ENCODE measurements at regions not wholly inside any gene's neighbourhood (a gene's known extent, or its start where the extent isn't known, plus 50 kb on each side); places are given as distances from the start of the nearest gene placed in this dataset.
A peak's percentile ranks its signal among the peaks of the same experiment; 100 is the strongest.

DNA sequence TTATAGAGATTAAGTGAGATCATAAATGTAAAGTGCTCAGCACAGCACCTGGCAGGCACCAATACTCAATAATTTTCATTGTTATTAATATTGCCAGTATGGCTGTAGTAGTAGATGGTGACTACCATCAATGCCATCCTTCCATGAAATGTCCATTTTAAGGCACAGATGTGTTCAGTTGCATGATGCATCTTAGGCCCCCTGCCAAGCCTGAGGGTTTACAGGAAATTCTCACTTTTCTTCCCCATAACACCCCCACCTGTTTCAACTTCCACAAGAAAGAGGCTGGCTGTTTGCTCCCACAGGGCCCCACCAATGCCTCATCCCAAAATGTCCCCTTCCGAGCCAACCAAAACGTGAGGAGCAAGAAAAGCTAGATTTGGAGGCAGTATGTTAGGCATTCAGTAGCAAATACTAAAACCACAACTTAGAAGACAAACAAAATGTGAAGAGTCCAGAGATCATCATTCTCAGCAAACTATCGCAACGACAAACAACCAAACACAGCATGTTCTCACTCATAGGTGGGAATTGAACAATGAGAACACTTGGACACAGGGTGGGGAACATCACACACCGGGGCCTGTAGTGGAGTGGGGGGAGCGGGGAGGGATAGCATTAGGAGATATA is 110.6 kb upstream of the NHSL1 start:
- Mint-ChIP-seq H3K36me3 (peaks cover 2% of the 10 kb centered on the region), H3K27me3 (ENCODE audit: low read depth) (no peaks in the 10 kb centered on the region), H3K4me1 (peaks cover 12% of the 10 kb centered on the region), H3K9me3 (peaks cover 1% of the 10 kb centered on the region), H3K27ac (peak overlapping the region; percentile 79), H3K4me3 (no peak overlapping the region)
- ATAC-seq, result no peak
- DNase-seq (ENCODE audit: low spot score), result no peak
- CTCF ChIA-PET, result interaction anchor here (0.6 kb wide), 2 partner anchors 20 to 47 kb away, joined by 3 to 4 read pairs; no protein-coding TSS in a partner anchor
- TF ChIP-seq SMAD4 (CRISPR knock-in tag; IDR thresholded peaks at IDR 0.05) (no peak), ZNF317 (CRISPR knock-in tag; IDR thresholded peaks at IDR 0.05; ENCODE audit: borderline replicate concordance, low read depth) (no peak), ZNF396 (CRISPR knock-in tag; IDR thresholded peaks at IDR 0.05; ENCODE audit: borderline replicate concordance) (no peak)
- TF ChIP-seq, protein P1, sequence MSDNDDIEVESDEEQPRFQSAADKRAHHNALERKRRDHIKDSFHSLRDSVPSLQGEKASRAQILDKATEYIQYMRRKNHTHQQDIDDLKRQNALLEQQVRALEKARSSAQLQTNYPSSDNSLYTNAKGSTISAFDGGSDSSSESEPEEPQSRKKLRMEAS (CRISPR knock-in tag; IDR thresholded peaks at IDR 0.05), result no peak
- TF ChIP-seq, protein P2, sequence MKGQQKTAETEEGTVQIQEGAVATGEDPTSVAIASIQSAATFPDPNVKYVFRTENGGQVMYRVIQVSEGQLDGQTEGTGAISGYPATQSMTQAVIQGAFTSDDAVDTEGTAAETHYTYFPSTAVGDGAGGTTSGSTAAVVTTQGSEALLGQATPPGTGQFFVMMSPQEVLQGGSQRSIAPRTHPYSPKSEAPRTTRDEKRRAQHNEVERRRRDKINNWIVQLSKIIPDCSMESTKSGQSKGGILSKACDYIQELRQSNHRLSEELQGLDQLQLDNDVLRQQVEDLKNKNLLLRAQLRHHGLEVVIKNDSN (CRISPR knock-in tag; IDR thresholded peaks at IDR 0.05), result no peak
- POLR2A ChIA-PET, result no interaction called here

DNA sequence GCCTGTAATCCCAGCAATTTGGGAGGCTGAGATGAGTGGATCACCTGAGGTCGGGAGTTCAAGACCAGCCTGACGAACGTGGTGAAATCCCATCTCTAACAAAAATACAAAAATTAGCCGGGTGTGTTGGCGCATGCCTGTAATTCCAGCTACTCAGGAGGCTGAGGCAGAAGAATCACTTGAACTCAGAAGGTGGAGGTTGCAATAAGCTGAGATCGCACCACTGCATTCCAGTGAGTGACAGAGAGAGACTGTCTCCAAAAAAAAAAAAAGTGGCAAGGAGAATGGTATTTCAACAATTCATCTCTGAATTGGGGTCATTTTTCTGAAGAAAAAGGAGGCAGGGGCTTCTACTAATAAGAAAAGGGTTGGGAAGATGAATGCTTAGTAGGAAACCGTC is 111.5 kb upstream of the NHSL1 start:
- H3K36me3 Mint-ChIP-seq, result peaks cover 7% of the 10 kb centered on the region
- no peak for TF ChIP-seq HMGA2 (CRISPR knock-in tag; IDR thresholded peaks at IDR 0.05)
- no peak overlapping the region for H3K4me3 Mint-ChIP-seq
- ATAC-seq (no peak), DNase-seq (ENCODE audit: low spot score) (no peak)
- H3K4me1 Mint-ChIP-seq, result peaks cover 12% of the 10 kb centered on the region
- H3K9me3 Mint-ChIP-seq, result peaks cover 7% of the 10 kb centered on the region
- H3K27ac Mint-ChIP-seq, result no peak overlapping the region
- CTCF ChIA-PET, result no interaction called here
- POLR2A ChIA-PET, result interaction anchor here (0.6 kb wide), 1 partner anchor 227 kb away, joined by 4 read pairs; no protein-coding TSS in a partner anchor
- H3K27me3 Mint-ChIP-seq (ENCODE audit: low read depth), result no peaks in the 10 kb centered on the region

DNA sequence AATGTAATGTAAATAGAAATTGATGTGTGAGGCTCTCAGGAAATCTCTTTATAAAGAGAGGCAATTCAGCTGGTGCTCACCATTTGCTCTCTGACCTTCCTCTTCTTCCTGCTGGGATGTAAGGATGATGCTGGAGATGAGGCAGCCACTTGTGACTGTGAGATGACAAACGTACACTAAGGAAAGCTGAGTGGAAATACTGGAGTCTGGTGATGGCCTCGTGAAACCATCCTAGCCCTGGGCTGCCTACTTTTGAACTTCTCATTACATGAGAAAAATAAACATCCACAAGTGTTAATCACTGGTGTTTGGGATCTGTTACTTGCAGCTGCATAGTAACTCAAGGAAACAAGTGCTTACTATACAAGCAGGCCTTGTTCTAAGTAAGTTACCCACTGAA is 114.9 kb upstream of the NHSL1 start:
- Mint-ChIP-seq H3K4me1 (peaks cover 10% of the 10 kb centered on the region), H3K27me3 (ENCODE audit: low read depth) (no peaks in the 10 kb centered on the region), H3K9me3 (peaks cover 9% of the 10 kb centered on the region), H3K4me3 (no peak overlapping the region), H3K36me3 (peaks cover 7% of the 10 kb centered on the region), H3K27ac (peak overlapping the region; percentile 47; the same call in 1 of the 2 replicates)
- DNase-seq (ENCODE audit: low spot score) (no peak), ATAC-seq (no peak)
- POLR2A ChIA-PET, result no interaction called here
- CTCF ChIA-PET, result no interaction called here
- TF ChIP-seq, protein P3, sequence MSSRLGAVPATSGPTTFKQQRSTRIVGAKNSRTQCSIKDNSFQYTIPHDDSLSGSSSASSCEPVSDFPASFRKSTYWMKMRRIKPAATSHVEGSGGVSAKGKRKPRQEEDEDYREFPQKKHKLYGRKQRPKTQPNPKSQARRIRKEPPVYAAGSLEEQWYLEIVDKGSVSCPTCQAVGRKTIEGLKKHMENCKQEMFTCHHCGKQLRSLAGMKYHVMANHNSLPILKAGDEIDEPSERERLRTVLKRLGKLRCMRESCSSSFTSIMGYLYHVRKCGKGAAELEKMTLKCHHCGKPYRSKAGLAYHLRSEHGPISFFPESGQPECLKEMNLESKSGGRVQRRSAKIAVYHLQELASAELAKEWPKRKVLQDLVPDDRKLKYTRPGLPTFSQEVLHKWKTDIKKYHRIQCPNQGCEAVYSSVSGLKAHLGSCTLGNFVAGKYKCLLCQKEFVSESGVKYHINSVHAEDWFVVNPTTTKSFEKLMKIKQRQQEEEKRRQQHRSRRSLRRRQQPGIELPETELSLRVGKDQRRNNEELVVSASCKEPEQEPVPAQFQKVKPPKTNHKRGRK (CRISPR knock-in tag; IDR thresholded peaks at IDR 0.05; ENCODE audit: borderline replicate concordance), result no peak
- no peak for TF ChIP-seq ATF1 (CRISPR knock-in tag; IDR thresholded peaks at IDR 0.05)
- TF ChIP-seq, protein P4, sequence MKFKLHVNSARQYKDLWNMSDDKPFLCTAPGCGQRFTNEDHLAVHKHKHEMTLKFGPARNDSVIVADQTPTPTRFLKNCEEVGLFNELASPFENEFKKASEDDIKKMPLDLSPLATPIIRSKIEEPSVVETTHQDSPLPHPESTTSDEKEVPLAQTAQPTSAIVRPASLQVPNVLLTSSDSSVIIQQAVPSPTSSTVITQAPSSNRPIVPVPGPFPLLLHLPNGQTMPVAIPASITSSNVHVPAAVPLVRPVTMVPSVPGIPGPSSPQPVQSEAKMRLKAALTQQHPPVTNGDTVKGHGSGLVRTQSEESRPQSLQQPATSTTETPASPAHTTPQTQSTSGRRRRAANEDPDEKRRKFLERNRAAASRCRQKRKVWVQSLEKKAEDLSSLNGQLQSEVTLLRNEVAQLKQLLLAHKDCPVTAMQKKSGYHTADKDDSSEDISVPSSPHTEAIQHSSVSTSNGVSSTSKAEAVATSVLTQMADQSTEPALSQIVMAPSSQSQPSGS (CRISPR knock-in tag; IDR thresholded peaks at IDR 0.05; ENCODE audit: borderline replicate concordance, low read depth), result no peak
- no peak for TF ChIP-seq ZNF121 (CRISPR knock-in tag; IDR thresholded peaks at IDR 0.05)
- no peak for TF ChIP-seq NR2C2 (CRISPR knock-in tag; IDR thresholded peaks at IDR 0.05)
- TF ChIP-seq TCF7 (CRISPR knock-in tag; IDR thresholded peaks at IDR 0.05; ENCODE audit: low read depth), result no peak
- TF ChIP-seq, protein P5, sequence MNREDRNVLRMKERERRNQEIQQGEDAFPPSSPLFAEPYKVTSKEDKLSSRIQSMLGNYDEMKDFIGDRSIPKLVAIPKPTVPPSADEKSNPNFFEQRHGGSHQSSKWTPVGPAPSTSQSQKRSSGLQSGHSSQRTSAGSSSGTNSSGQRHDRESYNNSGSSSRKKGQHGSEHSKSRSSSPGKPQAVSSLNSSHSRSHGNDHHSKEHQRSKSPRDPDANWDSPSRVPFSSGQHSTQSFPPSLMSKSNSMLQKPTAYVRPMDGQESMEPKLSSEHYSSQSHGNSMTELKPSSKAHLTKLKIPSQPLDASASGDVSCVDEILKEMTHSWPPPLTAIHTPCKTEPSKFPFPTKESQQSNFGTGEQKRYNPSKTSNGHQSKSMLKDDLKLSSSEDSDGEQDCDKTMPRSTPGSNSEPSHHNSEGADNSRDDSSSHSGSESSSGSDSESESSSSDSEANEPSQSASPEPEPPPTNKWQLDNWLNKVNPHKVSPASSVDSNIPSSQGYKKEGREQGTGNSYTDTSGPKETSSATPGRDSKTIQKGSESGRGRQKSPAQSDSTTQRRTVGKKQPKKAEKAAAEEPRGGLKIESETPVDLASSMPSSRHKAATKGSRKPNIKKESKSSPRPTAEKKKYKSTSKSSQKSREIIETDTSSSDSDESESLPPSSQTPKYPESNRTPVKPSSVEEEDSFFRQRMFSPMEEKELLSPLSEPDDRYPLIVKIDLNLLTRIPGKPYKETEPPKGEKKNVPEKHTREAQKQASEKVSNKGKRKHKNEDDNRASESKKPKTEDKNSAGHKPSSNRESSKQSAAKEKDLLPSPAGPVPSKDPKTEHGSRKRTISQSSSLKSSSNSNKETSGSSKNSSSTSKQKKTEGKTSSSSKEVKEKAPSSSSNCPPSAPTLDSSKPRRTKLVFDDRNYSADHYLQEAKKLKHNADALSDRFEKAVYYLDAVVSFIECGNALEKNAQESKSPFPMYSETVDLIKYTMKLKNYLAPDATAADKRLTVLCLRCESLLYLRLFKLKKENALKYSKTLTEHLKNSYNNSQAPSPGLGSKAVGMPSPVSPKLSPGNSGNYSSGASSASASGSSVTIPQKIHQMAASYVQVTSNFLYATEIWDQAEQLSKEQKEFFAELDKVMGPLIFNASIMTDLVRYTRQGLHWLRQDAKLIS (CRISPR knock-in tag; IDR thresholded peaks at IDR 0.05; ENCODE audit: borderline replicate concordance), result no peak
- TF ChIP-seq, protein P6, sequence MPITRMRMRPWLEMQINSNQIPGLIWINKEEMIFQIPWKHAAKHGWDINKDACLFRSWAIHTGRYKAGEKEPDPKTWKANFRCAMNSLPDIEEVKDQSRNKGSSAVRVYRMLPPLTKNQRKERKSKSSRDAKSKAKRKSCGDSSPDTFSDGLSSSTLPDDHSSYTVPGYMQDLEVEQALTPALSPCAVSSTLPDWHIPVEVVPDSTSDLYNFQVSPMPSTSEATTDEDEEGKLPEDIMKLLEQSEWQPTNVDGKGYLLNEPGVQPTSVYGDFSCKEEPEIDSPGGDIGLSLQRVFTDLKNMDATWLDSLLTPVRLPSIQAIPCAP (CRISPR knock-in tag; IDR thresholded peaks at IDR 0.05), result no peak
- TF ChIP-seq, protein P7, sequence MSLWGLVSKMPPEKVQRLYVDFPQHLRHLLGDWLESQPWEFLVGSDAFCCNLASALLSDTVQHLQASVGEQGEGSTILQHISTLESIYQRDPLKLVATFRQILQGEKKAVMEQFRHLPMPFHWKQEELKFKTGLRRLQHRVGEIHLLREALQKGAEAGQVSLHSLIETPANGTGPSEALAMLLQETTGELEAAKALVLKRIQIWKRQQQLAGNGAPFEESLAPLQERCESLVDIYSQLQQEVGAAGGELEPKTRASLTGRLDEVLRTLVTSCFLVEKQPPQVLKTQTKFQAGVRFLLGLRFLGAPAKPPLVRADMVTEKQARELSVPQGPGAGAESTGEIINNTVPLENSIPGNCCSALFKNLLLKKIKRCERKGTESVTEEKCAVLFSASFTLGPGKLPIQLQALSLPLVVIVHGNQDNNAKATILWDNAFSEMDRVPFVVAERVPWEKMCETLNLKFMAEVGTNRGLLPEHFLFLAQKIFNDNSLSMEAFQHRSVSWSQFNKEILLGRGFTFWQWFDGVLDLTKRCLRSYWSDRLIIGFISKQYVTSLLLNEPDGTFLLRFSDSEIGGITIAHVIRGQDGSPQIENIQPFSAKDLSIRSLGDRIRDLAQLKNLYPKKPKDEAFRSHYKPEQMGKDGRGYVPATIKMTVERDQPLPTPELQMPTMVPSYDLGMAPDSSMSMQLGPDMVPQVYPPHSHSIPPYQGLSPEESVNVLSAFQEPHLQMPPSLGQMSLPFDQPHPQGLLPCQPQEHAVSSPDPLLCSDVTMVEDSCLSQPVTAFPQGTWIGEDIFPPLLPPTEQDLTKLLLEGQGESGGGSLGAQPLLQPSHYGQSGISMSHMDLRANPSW (CRISPR knock-in tag; conservative IDR thresholded peaks at IDR 0.05; ENCODE audit: low read depth), result no peak
- TF ChIP-seq HMGA2 (CRISPR knock-in tag; IDR thresholded peaks at IDR 0.05), result no peak
- TF ChIP-seq FOXJ3 (CRISPR knock-in tag; IDR thresholded peaks at IDR 0.05; ENCODE audit: borderline replicate concordance), result no peak
- no peak for TF ChIP-seq JAZF1 (CRISPR knock-in tag; IDR thresholded peaks at IDR 0.05)
- no peak for TF ChIP-seq MXD4 (CRISPR knock-in tag; IDR thresholded peaks at IDR 0.05; ENCODE audit: borderline replicate concordance)
- TF ChIP-seq TEAD1 (CRISPR knock-in tag; IDR thresholded peaks at IDR 0.05), result no peak
- TF ChIP-seq TEAD4 (CRISPR knock-in tag; IDR thresholded peaks at IDR 0.05), result no peak
- TF ChIP-seq NFATC4 (CRISPR knock-in tag; IDR thresholded peaks at IDR 0.05), result no peak

All from WTC11 (cell line).